Stimulated activated memory B cell treated with anti-CD40 and anti-IgM and Interleukin-4, amounts not matched to agents 10 μg/mL and 1 μg/mL and 100 μg/mL, for 72 hours (primary cell): ENCODE measurements at regions not wholly inside any gene's neighbourhood (a gene's known extent, or its start where the extent isn't known, plus 50 kb on each side); places are given as distances from the start of the nearest gene placed in this dataset.
"Not testable (repeated sequence)": the region's sequence is repeated elsewhere in the genome, so short reads cannot be mapped to it uniquely, and the experiment has no call there.

Experiments
- ATAC-seq: fragments of 150-1000 bp; cut with Tn5 transposase; 2 replicates; pipeline ENCODE4 v1.10.0; 2021
- H3K27ac Mint-ChIP-seq: one replicate; pipeline ENCODE4 v1.8.0; 2022; ENCODE audit warnings: mild to moderate bottlenecking, mixed read lengths
- H3K27me3 Mint-ChIP-seq: one replicate; pipeline ENCODE4 v1.8.0; 2022; ENCODE audit warnings: mixed read lengths
- H3K36me3 Mint-ChIP-seq: one replicate; pipeline ENCODE4 v1.8.0; 2022; ENCODE audit warnings: mixed read lengths
- H3K4me1 Mint-ChIP-seq: one replicate; pipeline ENCODE4 v1.8.0; 2022; ENCODE audit warnings: mixed read lengths
- H3K4me3 Mint-ChIP-seq: one replicate; pipeline ENCODE4 v1.8.0; 2022; ENCODE audit warnings: mild to moderate bottlenecking, moderate library complexity, mixed read lengths
- H3K9me3 Mint-ChIP-seq: one replicate; pipeline ENCODE4 v1.8.0; 2022; ENCODE audit warnings: mixed read lengths

GRCh38 chr20:7124120-7124519, 356.6 kb downstream of the BMP2 start:
- ATAC-seq = no peak
- Mint-ChIP-seq H3K9me3 (peaks cover 6% of the 10 kb centered on the region), H3K4me1 (no peaks in the 10 kb centered on the region), H3K4me3 (no peak overlapping the region), H3K27ac (no peak overlapping the region), H3K27me3 (no peaks in the 10 kb centered on the region), H3K36me3 (no peaks in the 10 kb centered on the region)

GRCh38 chr20:7136886-7137285, 369.4 kb downstream of the BMP2 start:
- H3K9me3 Mint-ChIP-seq = no peaks in the 10 kb centered on the region
- no peak for ATAC-seq

GRCh38 chr20:7137395-7138151, 370.1 kb downstream of the BMP2 start:
- Mint-ChIP-seq H3K4me1 (no peaks in the 10 kb centered on the region), H3K27ac (no peak overlapping the region), H3K36me3 (no peaks in the 10 kb centered on the region), H3K9me3 (no peaks in the 10 kb centered on the region), H3K4me3 (no peak overlapping the region), H3K27me3 (no peaks in the 10 kb centered on the region)
- no peak for ATAC-seq

More at GRCh38 chr20:7136886-7137285, 369.4 kb downstream of the BMP2 start:
- Mint-ChIP-seq H3K27ac (no peak overlapping the region), H3K4me3 (no peak overlapping the region), H3K36me3 (no peaks in the 10 kb centered on the region), H3K27me3 (no peaks in the 10 kb centered on the region), H3K4me1 (no peaks in the 10 kb centered on the region)

- Mint-ChIP-seq H3K9me3 (peaks cover 4% of the 10 kb centered on the region), H3K27me3 (no peaks in the 10 kb centered on the region), H3K4me3 (no peak overlapping the region), H3K4me1 (no peaks in the 10 kb centered on the region), H3K27ac (no peak overlapping the region), H3K36me3 (no peaks in the 10 kb centered on the region)
- ATAC-seq = no peak
Observed at GRCh38 chr20:7144464-7144863, 377.0 kb downstream of the BMP2 start.

DNA sequence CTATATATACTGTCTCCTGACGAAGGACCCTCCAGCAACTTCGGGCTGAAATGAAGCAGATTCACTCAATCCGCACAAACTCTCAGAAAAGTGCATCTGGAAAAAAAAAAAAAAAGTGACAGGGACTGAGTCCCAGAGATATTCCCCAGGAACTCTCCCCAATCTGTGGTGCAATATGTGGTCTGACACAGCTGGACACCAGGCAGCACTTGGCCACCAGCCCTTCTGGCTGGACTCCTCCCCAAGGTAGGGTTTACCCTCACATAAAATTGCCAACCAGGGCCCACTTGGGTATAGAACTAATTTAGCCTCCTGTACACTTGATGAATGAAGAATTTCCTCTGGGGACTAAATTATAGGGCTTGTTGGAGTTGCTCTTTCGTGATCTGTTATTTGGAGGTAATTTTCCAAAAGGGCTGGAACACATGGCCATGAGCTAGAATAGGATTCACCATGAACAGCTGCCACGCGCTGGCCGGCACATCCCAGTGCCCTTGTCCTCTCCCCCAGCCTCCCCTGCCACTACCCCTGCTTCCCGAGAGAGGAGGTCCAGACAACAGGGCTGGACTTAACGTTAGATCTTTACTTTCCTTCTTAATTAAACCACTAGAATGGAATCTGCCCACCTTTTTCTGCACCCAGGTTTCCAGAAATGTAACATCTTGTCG, 379.2 kb downstream of the BMP2 start:
- Mint-ChIP-seq H3K27ac (no peak overlapping the region), H3K36me3 (no peaks in the 10 kb centered on the region), H3K4me3 (no peak overlapping the region), H3K4me1 (no peaks in the 10 kb centered on the region), H3K9me3 (peaks cover 4% of the 10 kb centered on the region), H3K27me3 (no peaks in the 10 kb centered on the region)
- no peak for ATAC-seq

- no peak overlapping the region for H3K27ac Mint-ChIP-seq
- no peaks in the 10 kb centered on the region for H3K4me1 Mint-ChIP-seq
- peaks cover 6% of the 10 kb centered on the region for H3K9me3 Mint-ChIP-seq
- no peaks in the 10 kb centered on the region for H3K36me3 Mint-ChIP-seq
- no peak overlapping the region for H3K4me3 Mint-ChIP-seq
- no peaks in the 10 kb centered on the region for H3K27me3 Mint-ChIP-seq
- ATAC-seq = no peak
Observed at GRCh38 chr20:7147220-7147601, 379.7 kb downstream of the BMP2 start.

DNA sequence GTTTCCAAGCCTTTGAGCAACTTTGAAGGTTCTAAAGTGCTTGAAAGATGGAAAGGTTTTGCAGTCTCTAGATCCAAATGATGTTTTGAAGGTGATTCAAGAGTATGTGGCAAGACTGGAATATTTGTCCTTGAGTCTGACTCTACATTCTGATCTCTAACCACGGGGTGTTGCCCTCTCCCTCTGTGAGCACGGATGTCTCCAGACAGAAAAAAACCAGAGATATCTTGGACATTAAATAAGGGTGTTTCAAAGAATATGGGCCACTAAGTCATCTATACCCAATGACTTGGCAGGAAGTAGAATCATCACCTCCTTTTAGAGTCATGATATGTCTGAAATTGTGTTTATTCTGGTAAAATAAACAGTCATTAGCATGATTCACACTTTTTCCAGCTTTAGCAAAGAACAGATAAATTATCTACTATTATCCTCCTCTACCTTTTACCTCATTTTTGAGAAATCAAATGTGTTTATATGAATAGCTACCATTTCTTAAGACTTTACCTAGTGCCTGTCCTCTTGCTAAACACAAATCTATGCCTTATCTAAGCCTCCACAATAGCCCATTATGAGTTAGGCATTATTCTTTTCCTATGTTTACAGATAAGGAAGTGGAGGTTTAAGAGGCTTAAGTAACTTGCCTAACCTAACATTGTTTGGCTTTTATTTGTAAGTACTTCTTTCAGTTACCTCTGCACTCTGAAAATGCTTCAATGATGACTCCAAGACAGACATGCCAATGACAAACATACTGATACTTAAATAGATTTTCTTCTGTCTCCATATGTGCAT, 384.4 kb downstream of the BMP2 start:
- Mint-ChIP-seq H3K4me1 (no peaks in the 10 kb centered on the region), H3K4me3 (no peak overlapping the region), H3K9me3 (peaks cover 2% of the 10 kb centered on the region), H3K27me3 (no peaks in the 10 kb centered on the region), H3K27ac (no peak overlapping the region), H3K36me3 (no peaks in the 10 kb centered on the region)
- no peak for ATAC-seq

DNA sequence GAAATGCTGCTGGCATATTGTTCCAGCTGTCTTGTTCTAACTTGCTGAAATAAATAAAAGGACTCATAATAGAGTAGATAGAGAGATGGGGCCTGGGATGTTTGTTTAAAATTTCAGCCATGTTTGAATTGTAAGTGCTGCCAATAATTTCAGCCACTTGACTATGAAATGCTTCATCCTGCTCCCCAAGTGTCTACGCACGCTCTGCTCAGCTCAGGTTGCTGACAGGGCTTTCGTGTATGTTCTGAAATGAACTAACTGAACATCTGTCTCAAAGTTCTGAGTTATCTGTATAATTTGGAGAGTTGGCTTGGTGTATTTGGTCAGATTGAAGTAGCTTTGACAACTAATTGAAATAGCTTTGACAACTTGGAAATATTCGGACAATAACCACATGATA, 387.8 kb downstream of the BMP2 start:
- H3K4me3 Mint-ChIP-seq = no peak overlapping the region
- no peak overlapping the region for H3K27ac Mint-ChIP-seq
- H3K9me3 Mint-ChIP-seq = peaks cover 2% of the 10 kb centered on the region
- no peaks in the 10 kb centered on the region for H3K27me3 Mint-ChIP-seq
- no peak for ATAC-seq
- no peaks in the 10 kb centered on the region for H3K4me1 Mint-ChIP-seq
- no peaks in the 10 kb centered on the region for H3K36me3 Mint-ChIP-seq

DNA sequence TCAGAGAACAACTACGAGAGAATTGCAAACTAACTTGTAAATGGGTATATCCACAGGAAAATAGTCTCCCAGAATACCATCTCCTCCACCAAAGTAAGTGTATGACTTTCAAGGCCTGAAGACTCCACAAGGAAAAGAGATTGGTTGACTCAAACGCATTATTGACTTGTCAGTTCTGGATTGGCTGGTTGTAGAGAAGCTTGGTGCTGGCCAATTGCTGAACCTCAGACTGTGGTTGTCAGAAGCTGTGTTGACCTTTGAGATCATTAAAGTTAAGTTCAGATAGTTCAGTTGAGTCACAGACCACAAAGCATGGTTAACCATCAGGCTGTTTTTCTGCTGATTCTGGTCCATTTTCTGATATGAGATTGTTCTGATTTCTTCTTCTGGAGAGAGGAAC, 388.3 kb downstream of the BMP2 start:
- Mint-ChIP-seq H3K27ac (no peak overlapping the region), H3K36me3 (no peaks in the 10 kb centered on the region), H3K27me3 (no peaks in the 10 kb centered on the region), H3K4me1 (no peaks in the 10 kb centered on the region), H3K9me3 (peaks cover 2% of the 10 kb centered on the region), H3K4me3 (no peak overlapping the region)
- ATAC-seq = no peak

GRCh38 chr20:7159903-7160302, 392.4 kb downstream of the BMP2 start:
- no peak overlapping the region for H3K4me3 Mint-ChIP-seq
- H3K36me3 Mint-ChIP-seq = no peaks in the 10 kb centered on the region
- ATAC-seq = no peak
- H3K9me3 Mint-ChIP-seq = peaks cover 12% of the 10 kb centered on the region
- H3K4me1 Mint-ChIP-seq = no peaks in the 10 kb centered on the region
- H3K27ac Mint-ChIP-seq = no peak overlapping the region
- H3K27me3 Mint-ChIP-seq = no peaks in the 10 kb centered on the region

- no peak for ATAC-seq
- Mint-ChIP-seq H3K9me3 (peaks cover 13% of the 10 kb centered on the region), H3K27ac (no peak overlapping the region)
Observed at GRCh38 chr20:7161690-7162089, 394.2 kb downstream of the BMP2 start.

DNA sequence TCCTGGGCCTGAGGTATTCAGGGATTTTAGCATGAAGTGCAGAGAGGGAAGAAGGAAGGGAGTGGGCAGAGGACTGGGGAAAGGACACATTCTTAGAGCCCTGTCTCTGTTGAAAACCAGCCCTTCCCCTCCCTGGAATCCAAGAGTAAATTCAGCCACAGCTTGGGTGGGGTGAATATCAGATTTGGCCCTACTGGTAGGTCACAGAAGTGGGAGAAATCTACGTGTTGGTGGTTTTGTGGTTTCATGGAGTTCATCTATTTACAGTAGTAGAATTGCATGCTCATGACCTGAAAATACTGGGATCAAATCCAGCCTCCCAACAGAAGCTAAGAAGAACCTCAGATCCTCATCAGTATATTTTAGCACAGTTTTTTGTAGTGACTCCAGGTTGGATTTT, 404.4 kb downstream of the BMP2 start:
- Mint-ChIP-seq H3K36me3 (no peaks in the 10 kb centered on the region), H3K27me3 (no peaks in the 10 kb centered on the region)
- no peak for ATAC-seq

More at GRCh38 chr20:7161690-7162089, 394.2 kb downstream of the BMP2 start:
- H3K36me3 Mint-ChIP-seq = no peaks in the 10 kb centered on the region
- no peak overlapping the region for H3K4me3 Mint-ChIP-seq
- H3K4me1 Mint-ChIP-seq = no peaks in the 10 kb centered on the region
- H3K27me3 Mint-ChIP-seq = no peaks in the 10 kb centered on the region

DNA sequence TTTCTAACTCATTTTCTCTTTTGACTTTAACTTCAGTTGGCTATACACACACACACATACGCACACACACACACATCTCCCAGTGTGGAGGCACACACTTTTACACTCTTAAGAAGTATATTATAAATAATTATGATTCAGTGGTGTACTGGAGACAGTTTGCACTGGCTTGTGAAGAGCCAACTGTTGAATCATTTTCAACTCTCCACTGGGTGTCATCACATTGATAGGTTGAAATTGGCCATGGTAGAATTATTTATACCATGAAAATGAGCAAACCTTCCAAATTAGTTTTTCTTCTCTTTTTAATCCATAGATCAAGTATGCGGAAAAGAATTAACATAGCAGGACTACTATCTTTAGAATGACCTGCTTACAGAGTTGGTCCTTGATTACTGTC, 407.1 kb downstream of the BMP2 start:
- ATAC-seq = no peak
- H3K27me3 Mint-ChIP-seq = no peaks in the 10 kb centered on the region
- no peaks in the 10 kb centered on the region for H3K4me1 Mint-ChIP-seq
- H3K4me3 Mint-ChIP-seq = no peak overlapping the region
- H3K9me3 Mint-ChIP-seq = peaks cover 2% of the 10 kb centered on the region
- H3K27ac Mint-ChIP-seq = no peak overlapping the region
- no peaks in the 10 kb centered on the region for H3K36me3 Mint-ChIP-seq

More for the DNA sequence above, 404.4 kb downstream of the BMP2 start:
- no peak overlapping the region for H3K4me3 Mint-ChIP-seq
- H3K9me3 Mint-ChIP-seq = no peaks in the 10 kb centered on the region
- H3K27ac Mint-ChIP-seq = no peak overlapping the region
- no peaks in the 10 kb centered on the region for H3K4me1 Mint-ChIP-seq

DNA sequence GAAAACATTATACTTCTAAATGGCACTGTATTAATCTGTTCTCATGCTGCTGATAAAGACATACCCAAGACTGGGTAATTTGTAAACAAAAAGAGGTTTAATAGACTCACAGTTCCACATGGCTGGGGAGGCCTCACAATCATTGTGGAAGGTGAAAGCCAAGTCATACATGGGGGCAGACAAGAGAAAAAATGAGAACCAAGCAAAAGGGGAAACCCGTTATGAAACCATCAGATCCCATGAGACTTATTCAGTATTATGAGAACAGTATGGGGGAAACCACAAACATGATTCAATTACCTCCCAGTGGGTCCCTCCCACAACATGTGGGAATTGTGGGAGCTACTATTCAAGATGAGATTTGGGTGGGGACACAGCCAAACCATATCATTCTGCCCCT, 408.3 kb downstream of the BMP2 start:
- H3K36me3 Mint-ChIP-seq, ATAC-seq, H3K27me3 Mint-ChIP-seq, H3K4me3 Mint-ChIP-seq, H3K4me1 Mint-ChIP-seq, H3K27ac Mint-ChIP-seq, H3K9me3 Mint-ChIP-seq: not testable (repeated sequence)

- Mint-ChIP-seq H3K27me3 (no peaks in the 10 kb centered on the region), H3K4me3 (no peak overlapping the region), H3K27ac (no peak overlapping the region), H3K9me3 (peaks cover 15% of the 10 kb centered on the region), H3K4me1 (no peaks in the 10 kb centered on the region), H3K36me3 (no peaks in the 10 kb centered on the region)
- ATAC-seq = no peak
Observed at GRCh38 chr20:7178004-7178403, 410.5 kb downstream of the BMP2 start.
